Panc1 (cell line): ENCODE measurements at regions not wholly inside any gene's neighbourhood (a gene's known extent, or its start where the extent isn't known, plus 50 kb on each side); places are given as distances from the start of the nearest gene placed in this dataset.

ENCODE experiments used
- CTCF ChIP-seq: fragments of 450-650 bp; IDR thresholded peaks from 2 replicates; pipeline ENCODE4 v1.5.1; 2017; ENCODE audit warnings: mild to moderate bottlenecking
- POLR2AphosphoS5 ChIP-seq: IDR thresholded peaks from 2 replicates; pipeline ENCODE4 v1.6.1; 2012; ENCODE audit warnings: mild to moderate bottlenecking, low read depth, low read length, moderate library complexity
- REST ChIP-seq, 2 experiments: IDR thresholded peaks; 2 replicates each; pipeline ENCODE4 v1.6.1; 2011 to 2012; ENCODE audit warnings: low read depth in 2 of 2, control low read depth in 1 of 2, low read length in 1 of 2, mild to moderate bottlenecking in 1 of 2, moderate library complexity in 1 of 2; ENCODE audit not compliant: insufficient read depth in 1 of 2

GRCh38 chr6:25086500-25087091 is 150.8 kb upstream of the RIPOR2 start:
- TF ChIP-seq CTCF = no peak
- TF ChIP-seq REST (IDR thresholded peaks at IDR 0.05; ENCODE audit: insufficient read depth in 1 of 2, low read depth in 2 of 2, low read length in 1 of 2) = no peak
- TF ChIP-seq POLR2AphosphoS5 = no peak
